H9 (cell line): ENCODE measurements at regions not wholly inside any gene's neighbourhood (a gene's known extent, or its start where the extent isn't known, plus 50 kb on each side); places are given as distances from the start of the nearest gene placed in this dataset.

Experiments used
- DNase-seq: peaks from one replicate; pipeline ENCODE4 v3.0.0-alpha.2; 2017
- H2AFZ ChIP-seq: one replicate; pipeline ENCODE4 v1.6.1; 2013; ENCODE audit warnings: mild to moderate bottlenecking, low read length, control low read depth, moderate library complexity
- H2AK5ac ChIP-seq: 2 replicates; pipeline ENCODE4 v1.6.1; 2013; ENCODE audit warnings: low read length, control low read depth, mixed read lengths; ENCODE audit not compliant: insufficient read length
- H2BK120ac ChIP-seq: one replicate; pipeline ENCODE4 v1.6.1; 2013; ENCODE audit warnings: low read depth, mild to moderate bottlenecking, low read length, control low read depth, inconsistent platforms; ENCODE audit not compliant: poor library complexity, severe bottlenecking
- H2BK12ac ChIP-seq: 2 replicates; pipeline ENCODE4 v1.6.1; 2013; ENCODE audit warnings: low read length, control low read depth, mixed read lengths, low read depth; ENCODE audit not compliant: insufficient read length
- H2BK15ac ChIP-seq: 2 replicates; pipeline ENCODE4 v1.6.1; 2013; ENCODE audit warnings: low read depth, low read length, control low read depth
- H2BK20ac ChIP-seq: one replicate; pipeline ENCODE4 v1.6.1; 2013; ENCODE audit warnings: low read depth, mild to moderate bottlenecking, low read length, control low read depth, inconsistent platforms; ENCODE audit not compliant: poor library complexity, severe bottlenecking
- H2BK5ac ChIP-seq: 2 replicates; pipeline ENCODE4 v1.6.1; 2013; ENCODE audit warnings: low read length, control low read depth, mixed read lengths; ENCODE audit not compliant: insufficient read length
- H3K14ac ChIP-seq: 2 replicates; pipeline ENCODE4 v1.6.1; 2013; ENCODE audit warnings: low read length, control low read depth; ENCODE audit not compliant: insufficient read depth
- H3K18ac ChIP-seq: 2 replicates; pipeline ENCODE4 v1.6.1; 2013; ENCODE audit warnings: low read depth, mild to moderate bottlenecking, mixed read lengths, low read length, control low read depth; ENCODE audit not compliant: insufficient read length
- H3K23ac ChIP-seq: 2 replicates; pipeline ENCODE4 v1.6.1; 2013; ENCODE audit warnings: low read length, control low read depth, mixed read lengths, low read depth; ENCODE audit not compliant: insufficient read length
- H3K23me2 ChIP-seq: 2 replicates; pipeline ENCODE4 v1.6.1; 2013; ENCODE audit warnings: low read depth, mild to moderate bottlenecking, mixed read lengths, low read length, control low read depth; ENCODE audit not compliant: insufficient read length, poor library complexity, severe bottlenecking
- H3K27ac ChIP-seq: 2 replicates; pipeline ENCODE4 v1.5.1; 2013; ENCODE audit warnings: low read length, control low read depth, mixed read lengths, low read depth; ENCODE audit not compliant: insufficient read length
- H3K27me3 ChIP-seq: 2 replicates; pipeline ENCODE4 v1.6.1; 2013; ENCODE audit warnings: low read length, control low read depth, inconsistent platforms; ENCODE audit not compliant: insufficient read depth
- H3K4ac ChIP-seq: 2 replicates; pipeline ENCODE4 v1.6.1; 2013; ENCODE audit warnings: low read depth, mild to moderate bottlenecking, control low read depth, inconsistent platforms, low read length, moderate library complexity
- H3K4me1 ChIP-seq: 2 replicates; pipeline ENCODE4 v1.6.1; 2013; ENCODE audit warnings: low read length, control low read depth, inconsistent platforms; ENCODE audit not compliant: insufficient read depth
- H3K4me2 ChIP-seq: 2 replicates; pipeline ENCODE4 v1.6.1; 2013; ENCODE audit warnings: low read length, control low read depth, mixed read lengths; ENCODE audit not compliant: insufficient read length, insufficient read depth
- H3K56ac ChIP-seq: 2 replicates; pipeline ENCODE4 v1.6.1; 2013; ENCODE audit warnings: low read depth, mild to moderate bottlenecking, mixed read lengths, low read length, control low read depth; ENCODE audit not compliant: insufficient read length
- H3K79me1 ChIP-seq: 2 replicates; pipeline ENCODE4 v1.6.1; 2013; ENCODE audit warnings: low read depth, mild to moderate bottlenecking, moderate library complexity, low read length, control low read depth, inconsistent platforms; ENCODE audit not compliant: insufficient read depth, poor library complexity, severe bottlenecking
- H3K79me2 ChIP-seq: 2 replicates; pipeline ENCODE4 v1.6.1; 2013; ENCODE audit warnings: low read length, control low read depth, inconsistent platforms; ENCODE audit not compliant: insufficient read depth
- H3K9ac ChIP-seq: 2 replicates; pipeline ENCODE4 v1.6.1; 2013; ENCODE audit warnings: low read length, control low read depth, mixed read lengths; ENCODE audit not compliant: insufficient read length; ENCODE audit errors: extremely low read depth
- H3K9me3 ChIP-seq: one replicate; pipeline ENCODE4 v1.6.1; 2013; ENCODE audit warnings: low read depth, low read length, inconsistent platforms; ENCODE audit not compliant: control insufficient read depth
- H3T11ph ChIP-seq: one replicate; pipeline ENCODE4 v1.6.1; 2013; ENCODE audit warnings: mild to moderate bottlenecking, low read length, control low read depth, inconsistent platforms
- H4K20me1 ChIP-seq: one replicate; pipeline ENCODE4 v1.6.1; 2013; ENCODE audit not compliant: control insufficient read depth, insufficient read length, insufficient read depth
- H4K5ac ChIP-seq: 2 replicates; pipeline ENCODE4 v1.6.1; 2013; ENCODE audit warnings: low read depth, mild to moderate bottlenecking, mixed read lengths, low read length, control low read depth; ENCODE audit not compliant: insufficient read length
- H4K8ac ChIP-seq: replicated peaks from 2 replicates; pipeline ENCODE4 v1.6.1; 2013; ENCODE audit warnings: low read length, control low read depth, mixed read lengths, low read depth; ENCODE audit not compliant: insufficient read length
- H4K91ac ChIP-seq: 2 replicates; pipeline ENCODE4 v1.6.1; 2013; ENCODE audit warnings: low read depth, mild to moderate bottlenecking, moderate library complexity, mixed read lengths, low read length, control low read depth; ENCODE audit not compliant: insufficient read length
- H3K27ac Mint-ChIP-seq, 3 experiments: 2 replicates in 2 of 3; 3 replicates in 1 of 3; pipeline ENCODE4 v1.8.0; 2020 to 2021; ENCODE audit warnings: mixed read lengths in 3 of 3, mild to moderate bottlenecking in 1 of 3, moderate library complexity in 1 of 3
- H3K27me3 Mint-ChIP-seq: 2 replicates; pipeline ENCODE4 v1.8.0; 2021; ENCODE audit warnings: low read depth, mild to moderate bottlenecking, moderate library complexity, mixed read lengths
- H3K36me3 Mint-ChIP-seq, 3 experiments: 2 replicates in 2 of 3; 3 replicates in 1 of 3; pipeline ENCODE4 v1.8.0; 2020 to 2021; ENCODE audit warnings: low read depth in 3 of 3, mixed read lengths in 3 of 3; ENCODE audit not compliant: insufficient read depth in 1 of 3
- H3K4me1 Mint-ChIP-seq, 2 experiments: 2 replicates each; pipeline ENCODE4 v1.8.0; 2020; ENCODE audit warnings: mixed read lengths in 2 of 2
- H3K4me3 Mint-ChIP-seq, 2 experiments: 2 replicates in 1 of 2; 3 replicates in 1 of 2; pipeline ENCODE4 v1.8.0; 2020 to 2021; ENCODE audit warnings: mild to moderate bottlenecking in 2 of 2, mixed read lengths in 2 of 2, moderate library complexity in 1 of 2
- H3K9me3 Mint-ChIP-seq, 2 experiments: 2 replicates in 1 of 2; 3 replicates in 1 of 2; pipeline ENCODE4 v1.8.0; 2020; ENCODE audit warnings: mild to moderate bottlenecking in 2 of 2, mixed read lengths in 2 of 2, moderate library complexity in 1 of 2
- WGBS: extraction: QIAGEN DNeasy Blood & Tissue Kit; methylation state at CpG from one replicate; pipeline ENCODE4 v1.1.7; 2013; ENCODE audit warnings: missing lambda C conversion rate, low lambda C conversion rate, mixed read lengths; ENCODE audit not compliant: insufficient read length; ENCODE audit errors: extremely low coverage; 5-methylcytosine and 5-hydroxymethylcytosine counted together
- TF ChIP-seq, protein P1 (sequence below): fragments of 200-600 bp; sonication (generic); conservative IDR thresholded peaks from 3 replicates; pipeline ENCODE4 v1.8.0; 2021; ENCODE audit warnings: antibody characterized with exemption, mild to moderate bottlenecking

DNA sequence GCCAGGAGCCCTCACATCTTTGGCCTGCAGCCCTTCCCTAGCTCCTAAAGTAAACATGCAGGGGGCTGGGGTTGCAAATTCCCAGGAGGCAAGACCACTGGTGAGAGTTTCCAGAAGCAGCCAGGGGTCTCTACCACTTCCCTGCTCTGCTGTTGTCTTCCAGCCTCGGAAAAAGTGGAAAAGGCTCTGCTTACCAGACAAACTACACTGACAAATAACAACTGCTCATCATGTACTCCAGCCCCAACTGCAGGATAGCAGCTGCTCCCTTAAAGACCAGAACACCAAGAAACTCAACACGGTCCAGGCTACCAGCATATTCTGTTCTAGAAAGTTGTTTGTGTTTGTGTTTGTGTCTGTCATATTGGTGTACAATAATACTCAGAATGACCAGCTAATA lies 187.5 kb upstream of the MARCKS start:
- no peak overlapping the region for H3K27ac ChIP-seq
- no peaks in the 10 kb centered on the region for H3K27me3 ChIP-seq
- H3K4me2 ChIP-seq, result no peak overlapping the region
- TF ChIP-seq, protein P1, sequence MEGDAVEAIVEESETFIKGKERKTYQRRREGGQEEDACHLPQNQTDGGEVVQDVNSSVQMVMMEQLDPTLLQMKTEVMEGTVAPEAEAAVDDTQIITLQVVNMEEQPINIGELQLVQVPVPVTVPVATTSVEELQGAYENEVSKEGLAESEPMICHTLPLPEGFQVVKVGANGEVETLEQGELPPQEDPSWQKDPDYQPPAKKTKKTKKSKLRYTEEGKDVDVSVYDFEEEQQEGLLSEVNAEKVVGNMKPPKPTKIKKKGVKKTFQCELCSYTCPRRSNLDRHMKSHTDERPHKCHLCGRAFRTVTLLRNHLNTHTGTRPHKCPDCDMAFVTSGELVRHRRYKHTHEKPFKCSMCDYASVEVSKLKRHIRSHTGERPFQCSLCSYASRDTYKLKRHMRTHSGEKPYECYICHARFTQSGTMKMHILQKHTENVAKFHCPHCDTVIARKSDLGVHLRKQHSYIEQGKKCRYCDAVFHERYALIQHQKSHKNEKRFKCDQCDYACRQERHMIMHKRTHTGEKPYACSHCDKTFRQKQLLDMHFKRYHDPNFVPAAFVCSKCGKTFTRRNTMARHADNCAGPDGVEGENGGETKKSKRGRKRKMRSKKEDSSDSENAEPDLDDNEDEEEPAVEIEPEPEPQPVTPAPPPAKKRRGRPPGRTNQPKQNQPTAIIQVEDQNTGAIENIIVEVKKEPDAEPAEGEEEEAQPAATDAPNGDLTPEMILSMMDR, result no peak
- H3K9ac ChIP-seq, result no peak overlapping the region
- H3K23me2 ChIP-seq, result no peaks in the 10 kb centered on the region
- H3K4me1 Mint-ChIP-seq, result peaks cover 35 to 40% of the 10 kb centered on the region in 2 experiments
- no peak overlapping the region for H3K4me3 Mint-ChIP-seq
- H3K79me1 ChIP-seq, result no peaks in the 10 kb centered on the region
- H4K8ac ChIP-seq, result no peak overlapping the region
- no peak overlapping the region for H3K23ac ChIP-seq
- H2AK5ac ChIP-seq, result no peak overlapping the region
- H3K4ac ChIP-seq, result no peak overlapping the region
- H4K91ac ChIP-seq, result no peak overlapping the region
- H3T11ph ChIP-seq, result no peak overlapping the region
- H4K5ac ChIP-seq, result no peak overlapping the region
- no peak overlapping the region for H2BK15ac ChIP-seq
- no peaks in the 10 kb centered on the region for H3K9me3 Mint-ChIP-seq
- no CpG with 5 or more reads among the region's 2 CpGs for WGBS
- H3K18ac ChIP-seq, result no peak overlapping the region
- no peak overlapping the region for H3K56ac ChIP-seq
- no peaks in the 10 kb centered on the region for H3K36me3 Mint-ChIP-seq
- H2AFZ ChIP-seq, result no peak overlapping the region
- H2BK120ac ChIP-seq, result no peak overlapping the region
- H3K4me1 ChIP-seq, result no peaks in the 10 kb centered on the region; the same call in 1 of the 2 replicates
- H3K27ac Mint-ChIP-seq, result no peak overlapping the region
- no peaks in the 10 kb centered on the region for H4K20me1 ChIP-seq
- H3K9me3 ChIP-seq, result no peaks in the 10 kb centered on the region
- H3K14ac ChIP-seq, result no peak overlapping the region
- no peak overlapping the region for H2BK5ac ChIP-seq
- no peaks in the 10 kb centered on the region for H3K27me3 Mint-ChIP-seq
- H2BK12ac ChIP-seq, result no peak overlapping the region
- DNase-seq, result no peak
- no peak overlapping the region for H2BK20ac ChIP-seq
- no peaks in the 10 kb centered on the region for H3K79me2 ChIP-seq
